SK-N-SH (cell line): ENCODE measurements at regions not wholly inside any gene's neighbourhood (a gene's known extent, or its start where the extent isn't known, plus 50 kb on each side); places are given as distances from the start of the nearest gene placed in this dataset.

ENCODE experiments used
- CTCF ChIA-PET: fragments of 300-600, 350-600 bp; formaldehyde crosslinking; extraction: SDS; loops from one replicate; lab custom pipeline; 2021; lab: Yijun Ruan, JAX
- POLR2A ChIA-PET: fragments of 350-600 bp; sonication (Branson Sonifier 250); formaldehyde crosslinking; extraction: SDS; loops from one replicate; lab custom pipeline; 2020; ENCODE audit warnings: antibody characterized with exemption, inconsistent platforms; lab: Yijun Ruan, JAX
- DNase-seq: peaks from one replicate; pipeline ENCODE4 v3.0.0; 2012
- H2AFZ ChIP-seq: fragments of 200-600 bp; sonication (generic); 2 replicates; pipeline ENCODE4 v1.8.1; 2016; ENCODE audit warnings: antibody characterized with exemption, mild to moderate bottlenecking, low read depth
- H3F3A ChIP-seq: fragments of 200-600 bp; sonication (generic); replicated peaks from 2 replicates; pipeline ENCODE3; 2016; ENCODE audit warnings: antibody characterized with exemption, mild to moderate bottlenecking; ENCODE audit not compliant: insufficient read depth
- H3K27ac ChIP-seq, 2 experiments: fragments of 200-500 bp in 1 of 2; fragments of 200-600 bp in 1 of 2; sonication (Bioruptor generic) in 1 of 2; sonication (generic), shearing (Covaris generic) in 1 of 2; 2 replicates each; pipeline versions ENCODE4 v1.5.1 to v1.6.1; 2014 to 2016; ENCODE audit warnings: low read depth in 2 of 2, inconsistent platforms in 1 of 2, low read length in 1 of 2, mild to moderate bottlenecking in 1 of 2, mixed read lengths in 1 of 2
- H3K27me3 ChIP-seq: fragments of 200-600 bp; sonication (generic), shearing (Covaris generic); 2 replicates; pipeline ENCODE4 v1.6.1; 2016; ENCODE audit warnings: mixed run types; ENCODE audit not compliant: insufficient read depth
- H3K36me3 ChIP-seq, 2 experiments: fragments of 200-500 bp in 1 of 2; fragments of 200-600 bp in 1 of 2; sonication (Bioruptor generic) in 1 of 2; sonication (generic) in 1 of 2; replicated peaks in 1 of 2; 2 replicates each; pipeline versions ENCODE3 to v1.5.1; 2014 to 2016; ENCODE audit warnings: low read length in 1 of 2, mild to moderate bottlenecking in 1 of 2; ENCODE audit not compliant: insufficient read depth in 2 of 2, control insufficient read depth in 1 of 2
- H3K4me1 ChIP-seq, 2 experiments: fragments of 200-500 bp in 1 of 2; fragments of 200-600 bp in 1 of 2; sonication (Bioruptor generic) in 1 of 2; sonication (generic), shearing (Covaris generic) in 1 of 2; 2 replicates each; pipeline versions ENCODE4 v1.5.1 to v1.6.1; 2014 to 2016; ENCODE audit warnings: low read depth in 1 of 2, low read length in 1 of 2, mixed run types in 1 of 2; ENCODE audit not compliant: insufficient read depth in 2 of 2, control insufficient read depth in 1 of 2
- H3K4me2 ChIP-seq: fragments of 200-600 bp; sonication (generic), shearing (Covaris generic); 2 replicates; pipeline ENCODE4 v1.6.1; 2017; ENCODE audit warnings: mixed run types
- H3K4me3 ChIP-seq, 2 experiments: fragments of 200-500 bp in 1 of 2; fragments of 200-600 bp in 1 of 2; sonication (Bioruptor generic) in 1 of 2; sonication (generic), shearing (Covaris generic) in 1 of 2; 2 replicates each; pipeline versions ENCODE4 v1.5.1 to v1.8.1; 2014 to 2016; ENCODE audit warnings: low read depth in 2 of 2, inconsistent platforms in 1 of 2, low read length in 1 of 2, mild to moderate bottlenecking in 1 of 2, mixed read lengths in 1 of 2, moderate library complexity in 1 of 2
- H3K79me2 ChIP-seq: fragments of 200-600 bp; sonication (generic); 2 replicates; pipeline ENCODE4 v1.8.1; 2017; ENCODE audit warnings: mild to moderate bottlenecking; ENCODE audit not compliant: insufficient read depth
- H3K9ac ChIP-seq: fragments of 200-600 bp; sonication (generic); 2 replicates; pipeline ENCODE4 v1.6.1; 2017; ENCODE audit warnings: mixed run types
- H3K9me2 ChIP-seq: fragments of 200-600 bp; sonication (generic); 2 replicates; pipeline ENCODE4 v1.6.1; 2017; ENCODE audit warnings: mixed run types
- H3K9me3 ChIP-seq: fragments of 200-600 bp; sonication (generic); 2 replicates; pipeline ENCODE4 v1.6.1; 2017; ENCODE audit warnings: mixed run types, mild to moderate bottlenecking, moderate library complexity
- H4K20me1 ChIP-seq: fragments of 200-600 bp; sonication (generic); 2 replicates; pipeline ENCODE4 v1.6.1; 2017; ENCODE audit warnings: mild to moderate bottlenecking, mixed run types; ENCODE audit not compliant: insufficient read depth
- EZH2phosphoT487 ChIP-seq: fragments of 200-600 bp; sonication (generic); IDR thresholded peaks from 2 replicates; pipeline ENCODE4 v1.6.1; 2017; ENCODE audit warnings: low read depth, mixed run types, mild to moderate bottlenecking, antibody characterized with exemption, moderate library complexity, borderline replicate concordance
- FOXJ3 ChIP-seq: sonication (generic); formaldehyde crosslinking; IDR thresholded peaks from 2 replicates; pipeline ENCODE4 v1.5.1; 2020; ENCODE audit warnings: mild to moderate bottlenecking, missing genetic modification reagents
- FOXM1 ChIP-seq: IDR thresholded peaks from 2 replicates; pipeline ENCODE4 v1.4.0; 2012; ENCODE audit warnings: low read depth, mild to moderate bottlenecking
- GABPA ChIP-seq: IDR thresholded peaks from 2 replicates; pipeline ENCODE4 v1.4.0; 2012; ENCODE audit warnings: low read depth, mild to moderate bottlenecking
- MAX ChIP-seq: IDR thresholded peaks from 2 replicates; pipeline ENCODE4 v1.4.0; 2012; ENCODE audit warnings: low read depth
- MXI1 ChIP-seq: IDR thresholded peaks from 2 replicates; pipeline ENCODE4 v1.6.1; 2012; ENCODE audit warnings: mild to moderate bottlenecking, low read depth, low read length, improper control_type of control experiment
- NRF1 ChIP-seq: IDR thresholded peaks from 2 replicates; pipeline ENCODE4 v1.6.1; 2012; ENCODE audit warnings: low read depth, mild to moderate bottlenecking, low read length
- PBX3 ChIP-seq: IDR thresholded peaks from 2 replicates; pipeline ENCODE4; 2012
- RAD21 ChIP-seq: IDR thresholded peaks from 2 replicates; pipeline ENCODE4 v1.6.1; 2012; ENCODE audit warnings: mild to moderate bottlenecking, low read length
- REST ChIP-seq: IDR thresholded peaks from 2 replicates; pipeline ENCODE4 v1.6.1; 2012; ENCODE audit warnings: mild to moderate bottlenecking, low read depth, low read length, moderate library complexity
- RFX5 ChIP-seq: IDR thresholded peaks from 2 replicates; pipeline ENCODE4 v1.6.1; 2012; ENCODE audit warnings: mild to moderate bottlenecking, improper control_type of control experiment, low read length
- RXRA ChIP-seq: IDR thresholded peaks from 2 replicates; pipeline ENCODE4 v1.4.0; 2012; ENCODE audit warnings: low read depth, mild to moderate bottlenecking, borderline replicate concordance
- SIN3A ChIP-seq: IDR thresholded peaks from 2 replicates; pipeline ENCODE4 v1.6.1; 2012; ENCODE audit warnings: low read depth, mild to moderate bottlenecking, low read length, moderate library complexity, borderline replicate concordance
- USF1 ChIP-seq: IDR thresholded peaks from 2 replicates; pipeline ENCODE4 v1.4.0; 2012; ENCODE audit warnings: low read depth, borderline replicate concordance
- YY1 ChIP-seq: IDR thresholded peaks from 2 replicates; pipeline ENCODE4 v1.4.0; 2012; ENCODE audit warnings: low read depth, mild to moderate bottlenecking
- ZBTB33 ChIP-seq: IDR thresholded peaks from 2 replicates; pipeline ENCODE4 v1.4.0; 2012; ENCODE audit warnings: low read depth, borderline replicate concordance
- WGBS: methylation state at CpG from one replicate; pipeline ENCODE4 v1.1.6; 2017; ENCODE audit warnings: low lambda C conversion rate; 5-methylcytosine and 5-hydroxymethylcytosine counted together
- TF ChIP-seq, protein P1 (sequence below): fragments of 150-350 bp; IDR thresholded peaks from 2 replicates; pipeline ENCODE4 v1.6.1; 2016; ENCODE audit warnings: mild to moderate bottlenecking, low read depth, low read length

DNA sequence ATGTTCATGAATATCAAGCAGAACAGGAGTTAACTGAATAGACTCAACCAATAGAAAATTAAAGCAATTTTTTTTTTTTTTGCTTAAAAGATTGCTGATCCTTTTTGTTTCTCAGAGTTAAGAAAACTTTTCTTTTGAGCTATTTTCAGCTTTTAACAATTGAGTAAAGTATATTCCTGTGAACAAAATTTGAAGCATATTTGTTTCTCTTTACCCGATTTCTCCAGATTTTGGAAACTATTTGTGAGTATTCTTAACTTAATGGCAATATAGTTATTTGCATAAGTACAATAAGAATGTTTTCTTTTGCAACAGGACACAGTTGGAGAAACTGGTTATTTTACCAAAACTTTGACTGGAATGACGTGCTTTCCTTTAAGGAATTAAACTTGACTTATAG, 53.4 kb upstream of the C15orf39 start:
- H3K4me3 ChIP-seq = no peak overlapping the region
- H3K9ac ChIP-seq = no peak overlapping the region
- no peak for TF ChIP-seq FOXM1
- ChIA-PET CTCF (no interaction called here), POLR2A (no interaction called here)
- no peak overlapping the region for H2AFZ ChIP-seq
- H3K4me1 ChIP-seq = no peaks in the 10 kb centered on the region
- no peak overlapping the region for H3K4me2 ChIP-seq
- DNase-seq = no peak
- no peaks in the 10 kb centered on the region for H3K9me2 ChIP-seq
- H3K79me2 ChIP-seq = no peaks in the 10 kb centered on the region
- WGBS = 82% methylated on average over 2 of the region's 2 CpGs
- no peaks in the 10 kb centered on the region for H3K36me3 ChIP-seq
- no peak overlapping the region for H3K27ac ChIP-seq
- 0 out of 2 replicates have a peak, but pooled peaks cover 4% of the 10 kb centered on the region for H3K9me3 ChIP-seq
- no peaks in the 10 kb centered on the region for H3K27me3 ChIP-seq
- H4K20me1 ChIP-seq = no peaks in the 10 kb centered on the region
- H3F3A ChIP-seq = peaks cover 4% of the 10 kb centered on the region

GRCh38 chr15:75149867-75150709, 51.6 kb upstream of the C15orf39 start:
- H3K4me2 ChIP-seq = no peak overlapping the region
- no peak for DNase-seq
- WGBS = 45% methylated on average over 4 of the region's 4 CpGs

More at GRCh38 chr15:75149867-75150709, 51.6 kb upstream of the C15orf39 start:
- Histone ChIP-seq H3F3A (peaks cover 4% of the 10 kb centered on the region), H2AFZ (no peak overlapping the region), H3K4me1 (no peaks in the 10 kb centered on the region), H4K20me1 (no peaks in the 10 kb centered on the region), H3K36me3 (no peaks in the 10 kb centered on the region), H3K79me2 (no peaks in the 10 kb centered on the region), H3K9me3 (0 out of 2 replicates have a peak, but pooled peaks cover 4% of the 10 kb centered on the region), H3K9me2 (no peaks in the 10 kb centered on the region), H3K27ac (no peak overlapping the region), H3K4me3 (no peak overlapping the region), H3K27me3 (no peaks in the 10 kb centered on the region), H3K9ac (no peak overlapping the region)
- ChIA-PET CTCF (no interaction called here), POLR2A (no interaction called here)
- TF ChIP-seq ZBTB33 (no peak), REST (no peak), EZH2phosphoT487 (no peak), PBX3 (no peak), MAX (no peak), USF1 (no peak), RFX5 (no peak), GABPA (no peak), RXRA (no peak), RAD21 (no peak), SIN3A (no peak), NRF1 (no peak), FOXJ3 (no peak), MXI1 (no peak), YY1 (no peak)
- TF ChIP-seq, protein P1, sequence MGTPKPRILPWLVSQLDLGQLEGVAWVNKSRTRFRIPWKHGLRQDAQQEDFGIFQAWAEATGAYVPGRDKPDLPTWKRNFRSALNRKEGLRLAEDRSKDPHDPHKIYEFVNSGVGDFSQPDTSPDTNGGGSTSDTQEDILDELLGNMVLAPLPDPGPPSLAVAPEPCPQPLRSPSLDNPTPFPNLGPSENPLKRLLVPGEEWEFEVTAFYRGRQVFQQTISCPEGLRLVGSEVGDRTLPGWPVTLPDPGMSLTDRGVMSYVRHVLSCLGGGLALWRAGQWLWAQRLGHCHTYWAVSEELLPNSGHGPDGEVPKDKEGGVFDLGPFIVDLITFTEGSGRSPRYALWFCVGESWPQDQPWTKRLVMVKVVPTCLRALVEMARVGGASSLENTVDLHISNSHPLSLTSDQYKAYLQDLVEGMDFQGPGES = no peak
